ENCODE measurements at regions not wholly inside any gene's neighbourhood (a gene's known extent, or its start where the extent isn't known, plus 50 kb on each side); places are given as distances from the start of the nearest gene placed in this dataset.

- peak overlapping the region; percentile 6 for H3K4me3 ChIP-seq (ENCODE audit: low read depth, low read length)
- peak; percentile 91 for DNase-seq (ENCODE audit: low read depth)
- TF ChIP-seq CTCF (IDR thresholded peaks at IDR 0.05; ENCODE audit: low read depth, low read length) (no peak), POLR2A (IDR thresholded peaks at IDR 0.05; ENCODE audit: extremely low read depth, insufficient read length) (peak; percentile 53), MYC (IDR thresholded peaks at IDR 0.05; ENCODE audit: low read depth, low read length) (peak; percentile 94)
- TF ChIP-seq, protein P1, sequence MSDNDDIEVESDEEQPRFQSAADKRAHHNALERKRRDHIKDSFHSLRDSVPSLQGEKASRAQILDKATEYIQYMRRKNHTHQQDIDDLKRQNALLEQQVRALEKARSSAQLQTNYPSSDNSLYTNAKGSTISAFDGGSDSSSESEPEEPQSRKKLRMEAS (IDR thresholded peaks at IDR 0.05; ENCODE audit: low read depth, low read length), result peak; percentile 85
These were observed 1697.7 kb downstream of the EFNB2 start for GRCh38 chr13:104837756-104838155.

GRCh38 chr13:104833221-104833620, 1702.2 kb downstream of the EFNB2 start:
- DNase-seq (ENCODE audit: low read depth), result peak; percentile 9
- TF ChIP-seq POLR2A (IDR thresholded peaks at IDR 0.05; ENCODE audit: extremely low read depth, insufficient read length), result no peak
- no peak for TF ChIP-seq MYC (IDR thresholded peaks at IDR 0.05; ENCODE audit: low read depth, low read length)
- TF ChIP-seq, protein P1 (IDR thresholded peaks at IDR 0.05; ENCODE audit: low read depth, low read length), result no peak
- TF ChIP-seq CTCF (IDR thresholded peaks at IDR 0.05; ENCODE audit: low read depth, low read length), result no peak

DNA sequence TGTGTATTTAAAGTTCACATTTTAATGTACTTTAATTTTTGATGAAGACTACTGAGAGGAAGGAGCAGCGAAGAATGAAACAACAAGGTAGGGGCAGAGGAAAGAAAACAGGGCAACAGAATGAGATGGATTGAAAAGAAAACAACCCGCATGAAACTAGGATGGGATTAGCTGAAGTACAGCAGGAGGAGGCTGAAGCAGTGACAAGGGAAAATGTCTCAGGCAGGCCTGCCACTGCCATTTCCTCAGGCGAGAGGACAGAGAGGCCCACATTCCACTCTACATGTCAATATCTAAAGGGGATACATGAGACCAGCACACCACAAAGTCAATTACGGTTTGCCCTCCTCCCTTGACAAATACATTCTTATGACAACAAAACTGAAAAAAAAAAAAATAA, 1703.2 kb downstream of the EFNB2 start:
- DNase-seq (ENCODE audit: low read depth), result no peak
- TF ChIP-seq CTCF (IDR thresholded peaks at IDR 0.05; ENCODE audit: low read depth, low read length), result no peak
- TF ChIP-seq POLR2A (IDR thresholded peaks at IDR 0.05; ENCODE audit: extremely low read depth, insufficient read length), result no peak
- TF ChIP-seq, protein P1 (IDR thresholded peaks at IDR 0.05; ENCODE audit: low read depth, low read length), result no peak
- TF ChIP-seq MYC (IDR thresholded peaks at IDR 0.05; ENCODE audit: low read depth, low read length), result no peak

More at GRCh38 chr13:104833221-104833620, 1702.2 kb downstream of the EFNB2 start:
- H3K4me3 ChIP-seq (ENCODE audit: low read depth, low read length), result no peak overlapping the region

GRCh38 chr13:104831831-104832230, 1703.6 kb downstream of the EFNB2 start:
- TF ChIP-seq POLR2A (IDR thresholded peaks at IDR 0.05; ENCODE audit: extremely low read depth, insufficient read length) (no peak), MYC (IDR thresholded peaks at IDR 0.05; ENCODE audit: low read depth, low read length) (no peak), CTCF (IDR thresholded peaks at IDR 0.05; ENCODE audit: low read depth, low read length) (no peak)
- TF ChIP-seq, protein P1 (IDR thresholded peaks at IDR 0.05; ENCODE audit: low read depth, low read length), result no peak
- DNase-seq (ENCODE audit: low read depth), result no peak
- no peak overlapping the region for H3K4me3 ChIP-seq (ENCODE audit: low read depth, low read length)

More for the DNA sequence above, 1703.2 kb downstream of the EFNB2 start:
- H3K4me3 ChIP-seq (ENCODE audit: low read depth, low read length), result no peak overlapping the region

- no peak for TF ChIP-seq POLR2A (IDR thresholded peaks at IDR 0.05; ENCODE audit: extremely low read depth, insufficient read length)
- TF ChIP-seq CTCF (IDR thresholded peaks at IDR 0.05; ENCODE audit: low read depth, low read length), result no peak
- TF ChIP-seq, protein P1 (IDR thresholded peaks at IDR 0.05; ENCODE audit: low read depth, low read length), result no peak
- no peak for TF ChIP-seq MYC (IDR thresholded peaks at IDR 0.05; ENCODE audit: low read depth, low read length)
- H3K4me3 ChIP-seq (ENCODE audit: low read depth, low read length), result no peak overlapping the region
- DNase-seq (ENCODE audit: low read depth), result no peak
These were observed 1711.8 kb downstream of the EFNB2 start for GRCh38 chr13:104823709-104824108.

Measured in NB4 (cell line).